Endothelial cell of umbilical vein (primary cell): ENCODE measurements at regions not wholly inside any gene's neighbourhood (a gene's known extent, or its start where the extent isn't known, plus 50 kb on each side); places are given as distances from the start of the nearest gene placed in this dataset.

ENCODE experiments used
- BruUV-seq: library from RNA; stranded (reverse); fragments of 400-500 nt; replicated peaks from 2 replicates; lab custom pipeline; 2021; lab: Mats Ljungman, UMichigan
- CTCF ChIA-PET: fragments of 300-600, 350-600 bp; sonication (Branson Sonifier 250); formaldehyde crosslinking; loops from one replicate; lab custom pipeline; 2021; ENCODE audit warnings: antibody characterized with exemption, inconsistent platforms; lab: Charles Lee
- POLR2A ChIA-PET: fragments of 300-600, 350-600 bp; sonication (Branson Sonifier 250); formaldehyde crosslinking; loops from one replicate; lab custom pipeline; 2021; ENCODE audit warnings: antibody characterized with exemption, inconsistent platforms; lab: Charles Lee
- DNase-seq: peaks from one replicate; pipeline ENCODE4 v3.0.0-alpha.2; 2011; ENCODE audit warnings: low read depth, low spot score
- FAIRE-seq: peaks from 2 replicates; lab custom pipeline; 2011; peaks lifted over from hg19 to GRCh38; lab: Jason Lieb, UNC
- H2AFZ ChIP-seq: 2 replicates; pipeline ENCODE4 v1.6.0; 2012; ENCODE audit warnings: low read depth, low read length, control low read depth, inconsistent platforms
- H3K27ac ChIP-seq: 2 replicates; pipeline ENCODE4 v1.5.1; 2011; ENCODE audit warnings: low read depth, mild to moderate bottlenecking, control low read depth, low read length, moderate library complexity; ENCODE audit not compliant: insufficient read depth
- H3K27me3 ChIP-seq, 2 experiments: 2 replicates each; pipeline versions ENCODE4 v1.6.0 to v1.6.1; 2011; ENCODE audit warnings: low read length in 2 of 2, mixed read lengths in 1 of 2; ENCODE audit not compliant: control insufficient read depth in 2 of 2, insufficient read depth in 2 of 2
- H3K36me3 ChIP-seq, 2 experiments: 2 replicates in 1 of 2; 3 replicates in 1 of 2; pipeline ENCODE4 v1.5.1; 2011; ENCODE audit warnings: low read length in 2 of 2, mild to moderate bottlenecking in 1 of 2, moderate library complexity in 1 of 2; ENCODE audit not compliant: control insufficient read depth in 2 of 2, insufficient read depth in 2 of 2; ENCODE audit errors: extremely low read depth in 1 of 2
- H3K4me1 ChIP-seq: 3 replicates; pipeline ENCODE4 v1.5.1; 2011; ENCODE audit warnings: mild to moderate bottlenecking, low read length; ENCODE audit not compliant: control insufficient read depth, insufficient read depth; ENCODE audit errors: extremely low read depth
- H3K4me2 ChIP-seq: 2 replicates; pipeline ENCODE4 v1.6.1; 2011; ENCODE audit warnings: low read length, control low read depth, mixed read lengths; ENCODE audit not compliant: insufficient read depth
- H3K4me3 ChIP-seq, 3 experiments: fragments of 200-600 bp in 1 of 3; sonication (generic), shearing (Covaris generic) in 1 of 3; replicated peaks in 1 of 3; 2 replicates each; pipeline ENCODE4 v1.5.1; 2011 to 2016; ENCODE audit warnings: control low read depth in 3 of 3, low read length in 3 of 3, mild to moderate bottlenecking in 2 of 3, inconsistent platforms in 1 of 3, low read depth in 1 of 3, moderate library complexity in 1 of 3; ENCODE audit not compliant: insufficient read depth in 1 of 3
- H3K79me2 ChIP-seq: 2 replicates; pipeline ENCODE4 v1.6.0; 2012; ENCODE audit warnings: low read length, inconsistent platforms; ENCODE audit not compliant: control insufficient read depth, insufficient read depth
- H3K9ac ChIP-seq: replicated peaks from 2 replicates; pipeline ENCODE3; 2011; ENCODE audit warnings: low read length, control low read depth; ENCODE audit not compliant: insufficient read depth; ENCODE audit errors: extremely low read depth
- H3K9me1 ChIP-seq: replicated peaks from 3 replicates; pipeline ENCODE4 v1.6.0; 2011; ENCODE audit warnings: mild to moderate bottlenecking, low read length; ENCODE audit not compliant: control insufficient read depth, insufficient read depth; ENCODE audit errors: extremely low read depth
- H3K9me3 ChIP-seq: replicated peaks from 2 replicates; pipeline ENCODE4 v1.5.1; 2012; ENCODE audit warnings: low read length, inconsistent platforms; ENCODE audit not compliant: control insufficient read depth, insufficient read depth
- H4K20me1 ChIP-seq: replicated peaks from 2 replicates; pipeline ENCODE3; 2011; ENCODE audit warnings: mild to moderate bottlenecking, low read length; ENCODE audit not compliant: control insufficient read depth, insufficient read depth; ENCODE audit errors: extremely low read depth
- CTCF ChIP-seq, 2 donors: IDR thresholded peaks; 1 replicate in 1 of 2; 2 replicates in 1 of 2; pipeline ENCODE4 v1.5.1; 2011; ENCODE audit warnings: low read length in 2 of 2, mild to moderate bottlenecking in 2 of 2, moderate library complexity in 2 of 2, control low read depth in 1 of 2, inconsistent platforms in 1 of 2, low read depth in 1 of 2; ENCODE audit not compliant: insufficient read depth in 1 of 2; ENCODE audit errors: extremely low read depth in 1 of 2
- EZH2 ChIP-seq: IDR thresholded peaks from 2 replicates; pipeline ENCODE4 v1.6.1; 2012; ENCODE audit warnings: borderline replicate concordance, low read depth, mild to moderate bottlenecking, moderate library complexity, low read length, inconsistent platforms; ENCODE audit not compliant: severe bottlenecking
- FOS ChIP-seq: IDR thresholded peaks from 2 replicates; pipeline ENCODE4 v1.6.1; 2011; ENCODE audit warnings: mild to moderate bottlenecking, low read length, moderate library complexity, borderline replicate concordance; ENCODE audit not compliant: insufficient read depth
- GATA2 ChIP-seq: IDR thresholded peaks from 2 replicates; pipeline ENCODE4 v1.7.0; 2011; ENCODE audit warnings: low read depth, mild to moderate bottlenecking, moderate library complexity, mixed read lengths, low read length; ENCODE audit not compliant: insufficient read length, insufficient read depth
- JUN ChIP-seq: IDR thresholded peaks from 2 replicates; pipeline ENCODE4 v1.6.1; 2011; ENCODE audit warnings: borderline replicate concordance, low read depth; ENCODE audit not compliant: insufficient read length, insufficient read depth
- MYC ChIP-seq: IDR thresholded peaks from one replicate; pipeline ENCODE4 v1.6.1; 2011; ENCODE audit warnings: mild to moderate bottlenecking, low read depth, low read length
- POLR2A ChIP-seq: IDR thresholded peaks from 2 replicates; pipeline ENCODE4 v1.6.1; 2012; ENCODE audit warnings: low read depth, mild to moderate bottlenecking, control low read depth, low read length
- POLR2AphosphoS5 ChIP-seq: IDR thresholded peaks from 2 replicates; pipeline ENCODE4 v1.6.1; 2012; ENCODE audit warnings: low read depth, mild to moderate bottlenecking, control low read depth, low read length, moderate library complexity; ENCODE audit not compliant: insufficient read depth
- dilution Hi-C: fragments of 300-500 bp; cut with MboI; formaldehyde crosslinking; loops from one replicate; pipeline ENCODE4 v1.15.0; 2019; ENCODE audit warnings: low sequenced_read_pairs; ENCODE audit not compliant: extremely low pct_ligation_motif_present
- intact Hi-C: fragments of 100-400 bp; cut with micrococcal nuclease; formaldehyde crosslinking; loops from one replicate; pipeline ENCODE4 v1.10.0; 2022
- TF ChIP-seq, protein P1 (sequence below): IDR thresholded peaks from 2 replicates; pipeline ENCODE4 v1.6.1; 2011; ENCODE audit not compliant: insufficient read depth, insufficient read length

GRCh38 chr18:4908328-4908727 is 288.7 kb downstream of the AKAIN1 start:
- BruUV-seq, result no TSS peak

More at GRCh38 chr18:4908328-4908727, 288.7 kb downstream of the AKAIN1 start:
- Histone ChIP-seq H3K9ac (no peak overlapping the region), H3K4me1 (no peaks in the 10 kb centered on the region), H3K79me2 (no peaks in the 10 kb centered on the region), H3K27ac (no peak overlapping the region), H3K36me3 (no peaks in the 10 kb centered on the region), H3K9me3 (peaks cover 2% of the 10 kb centered on the region), H3K4me3 (no peak overlapping the region), H3K4me2 (no peak overlapping the region), H3K9me1 (no peaks in the 10 kb centered on the region), H4K20me1 (no peaks in the 10 kb centered on the region), H2AFZ (no peak overlapping the region), H3K27me3 (no peaks in the 10 kb centered on the region)
- intact Hi-C loops (no loop called here), dilution Hi-C loops (no loop called here)
- ChIA-PET CTCF (no interaction called here), POLR2A (no interaction called here)
- no peak for FAIRE-seq
- DNase-seq, result no peak
- TF ChIP-seq GATA2 (no peak), EZH2 (no peak), JUN (no peak), POLR2A (no peak), POLR2AphosphoS5 (no peak), FOS (no peak), CTCF (IDR thresholded peaks at IDR 0.05; ENCODE audit: extremely low read depth in 1 of 2, insufficient read depth in 1 of 2, low read depth in 1 of 2, low read length in 2 of 2) (no peak), MYC (no peak)
- TF ChIP-seq, protein P1, sequence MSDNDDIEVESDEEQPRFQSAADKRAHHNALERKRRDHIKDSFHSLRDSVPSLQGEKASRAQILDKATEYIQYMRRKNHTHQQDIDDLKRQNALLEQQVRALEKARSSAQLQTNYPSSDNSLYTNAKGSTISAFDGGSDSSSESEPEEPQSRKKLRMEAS, result no peak
